Endothelial cell of umbilical vein (primary cell): ENCODE measurements at regions not wholly inside any gene's neighbourhood (a gene's known extent, or its start where the extent isn't known, plus 50 kb on each side); places are given as distances from the start of the nearest gene placed in this dataset.

Experiments used
- BruUV-seq: library from RNA; stranded (reverse); fragments of 400-500 nt; replicated peaks from 2 replicates; lab custom pipeline; 2021; lab: Mats Ljungman, UMichigan
- CTCF ChIA-PET: fragments of 300-600, 350-600 bp; sonication (Branson Sonifier 250); formaldehyde crosslinking; loops from one replicate; lab custom pipeline; 2021; ENCODE audit warnings: antibody characterized with exemption, inconsistent platforms; lab: Charles Lee
- POLR2A ChIA-PET: fragments of 300-600, 350-600 bp; sonication (Branson Sonifier 250); formaldehyde crosslinking; loops from one replicate; lab custom pipeline; 2021; ENCODE audit warnings: antibody characterized with exemption, inconsistent platforms; lab: Charles Lee
- DNase-seq: peaks from one replicate; pipeline ENCODE4 v3.0.0-alpha.2; 2011; ENCODE audit warnings: low read depth, low spot score
- FAIRE-seq: peaks from 2 replicates; lab custom pipeline; 2011; peaks lifted over from hg19 to GRCh38; lab: Jason Lieb, UNC
- H2AFZ ChIP-seq: 2 replicates; pipeline ENCODE4 v1.6.0; 2012; ENCODE audit warnings: low read depth, low read length, control low read depth, inconsistent platforms
- H3K27ac ChIP-seq: 2 replicates; pipeline ENCODE4 v1.5.1; 2011; ENCODE audit warnings: low read depth, mild to moderate bottlenecking, control low read depth, low read length, moderate library complexity; ENCODE audit not compliant: insufficient read depth
- H3K27me3 ChIP-seq, 2 experiments: 2 replicates each; pipeline versions ENCODE4 v1.6.0 to v1.6.1; 2011; ENCODE audit warnings: low read length in 2 of 2, mixed read lengths in 1 of 2; ENCODE audit not compliant: control insufficient read depth in 2 of 2, insufficient read depth in 2 of 2
- H3K36me3 ChIP-seq, 2 experiments: 2 replicates in 1 of 2; 3 replicates in 1 of 2; pipeline ENCODE4 v1.5.1; 2011; ENCODE audit warnings: low read length in 2 of 2, mild to moderate bottlenecking in 1 of 2, moderate library complexity in 1 of 2; ENCODE audit not compliant: control insufficient read depth in 2 of 2, insufficient read depth in 2 of 2; ENCODE audit errors: extremely low read depth in 1 of 2
- H3K4me1 ChIP-seq: 3 replicates; pipeline ENCODE4 v1.5.1; 2011; ENCODE audit warnings: mild to moderate bottlenecking, low read length; ENCODE audit not compliant: control insufficient read depth, insufficient read depth; ENCODE audit errors: extremely low read depth
- H3K4me2 ChIP-seq: 2 replicates; pipeline ENCODE4 v1.6.1; 2011; ENCODE audit warnings: low read length, control low read depth, mixed read lengths; ENCODE audit not compliant: insufficient read depth
- H3K4me3 ChIP-seq, 3 experiments: fragments of 200-600 bp in 1 of 3; sonication (generic), shearing (Covaris generic) in 1 of 3; replicated peaks in 1 of 3; 2 replicates each; pipeline ENCODE4 v1.5.1; 2011 to 2016; ENCODE audit warnings: control low read depth in 3 of 3, low read length in 3 of 3, mild to moderate bottlenecking in 2 of 3, inconsistent platforms in 1 of 3, low read depth in 1 of 3, moderate library complexity in 1 of 3; ENCODE audit not compliant: insufficient read depth in 1 of 3
- H3K79me2 ChIP-seq: 2 replicates; pipeline ENCODE4 v1.6.0; 2012; ENCODE audit warnings: low read length, inconsistent platforms; ENCODE audit not compliant: control insufficient read depth, insufficient read depth
- H3K9ac ChIP-seq: replicated peaks from 2 replicates; pipeline ENCODE3; 2011; ENCODE audit warnings: low read length, control low read depth; ENCODE audit not compliant: insufficient read depth; ENCODE audit errors: extremely low read depth
- H3K9me1 ChIP-seq: replicated peaks from 3 replicates; pipeline ENCODE4 v1.6.0; 2011; ENCODE audit warnings: mild to moderate bottlenecking, low read length; ENCODE audit not compliant: control insufficient read depth, insufficient read depth; ENCODE audit errors: extremely low read depth
- H3K9me3 ChIP-seq: replicated peaks from 2 replicates; pipeline ENCODE4 v1.5.1; 2012; ENCODE audit warnings: low read length, inconsistent platforms; ENCODE audit not compliant: control insufficient read depth, insufficient read depth
- H4K20me1 ChIP-seq: replicated peaks from 2 replicates; pipeline ENCODE3; 2011; ENCODE audit warnings: mild to moderate bottlenecking, low read length; ENCODE audit not compliant: control insufficient read depth, insufficient read depth; ENCODE audit errors: extremely low read depth
- EZH2 ChIP-seq: IDR thresholded peaks from 2 replicates; pipeline ENCODE4 v1.6.1; 2012; ENCODE audit warnings: borderline replicate concordance, low read depth, mild to moderate bottlenecking, moderate library complexity, low read length, inconsistent platforms; ENCODE audit not compliant: severe bottlenecking
- FOS ChIP-seq: IDR thresholded peaks from 2 replicates; pipeline ENCODE4 v1.6.1; 2011; ENCODE audit warnings: mild to moderate bottlenecking, low read length, moderate library complexity, borderline replicate concordance; ENCODE audit not compliant: insufficient read depth
- GATA2 ChIP-seq: IDR thresholded peaks from 2 replicates; pipeline ENCODE4 v1.7.0; 2011; ENCODE audit warnings: low read depth, mild to moderate bottlenecking, moderate library complexity, mixed read lengths, low read length; ENCODE audit not compliant: insufficient read length, insufficient read depth
- JUN ChIP-seq: IDR thresholded peaks from 2 replicates; pipeline ENCODE4 v1.6.1; 2011; ENCODE audit warnings: borderline replicate concordance, low read depth; ENCODE audit not compliant: insufficient read length, insufficient read depth
- MYC ChIP-seq: IDR thresholded peaks from one replicate; pipeline ENCODE4 v1.6.1; 2011; ENCODE audit warnings: mild to moderate bottlenecking, low read depth, low read length
- POLR2A ChIP-seq: IDR thresholded peaks from 2 replicates; pipeline ENCODE4 v1.6.1; 2012; ENCODE audit warnings: low read depth, mild to moderate bottlenecking, control low read depth, low read length
- POLR2AphosphoS5 ChIP-seq: IDR thresholded peaks from 2 replicates; pipeline ENCODE4 v1.6.1; 2012; ENCODE audit warnings: low read depth, mild to moderate bottlenecking, control low read depth, low read length, moderate library complexity; ENCODE audit not compliant: insufficient read depth
- dilution Hi-C: fragments of 300-500 bp; cut with MboI; formaldehyde crosslinking; loops from one replicate; pipeline ENCODE4 v1.15.0; 2019; ENCODE audit warnings: low sequenced_read_pairs; ENCODE audit not compliant: extremely low pct_ligation_motif_present
- intact Hi-C: fragments of 100-400 bp; cut with micrococcal nuclease; formaldehyde crosslinking; loops from one replicate; pipeline ENCODE4 v1.10.0; 2022
- TF ChIP-seq, protein P1 (sequence below): IDR thresholded peaks from 2 replicates; pipeline ENCODE4 v1.6.1; 2011; ENCODE audit not compliant: insufficient read depth, insufficient read length
- TF ChIP-seq, protein P2 (sequence below), 2 donors: IDR thresholded peaks; 1 replicate in 1 of 2; 2 replicates in 1 of 2; pipeline ENCODE4 v1.5.1; 2011; ENCODE audit warnings: low read length in 2 of 2, mild to moderate bottlenecking in 2 of 2, moderate library complexity in 2 of 2, control low read depth in 1 of 2, inconsistent platforms in 1 of 2, low read depth in 1 of 2; ENCODE audit not compliant: insufficient read depth in 1 of 2; ENCODE audit errors: extremely low read depth in 1 of 2

GRCh38 chr1:29584362-29584761 lies 348.0 kb downstream of the PTPRU start:
- Histone ChIP-seq H3K27me3 (no peaks in the 10 kb centered on the region), H3K4me2 (no peak overlapping the region), H3K4me1 (no peaks in the 10 kb centered on the region), H3K27ac (no peak overlapping the region), H3K79me2 (no peaks in the 10 kb centered on the region), H3K4me3 (no peak overlapping the region), H3K36me3 (no peaks in the 10 kb centered on the region), H4K20me1 (no peaks in the 10 kb centered on the region), H3K9me1 (no peaks in the 10 kb centered on the region), H2AFZ (no peak overlapping the region), H3K9me3 (no peaks in the 10 kb centered on the region), H3K9ac (no peak overlapping the region)
- DNase-seq (no peak), FAIRE-seq (no peak)
- no peak for TF ChIP-seq JUN
- no peak for TF ChIP-seq GATA2
- TF ChIP-seq, protein P1, sequence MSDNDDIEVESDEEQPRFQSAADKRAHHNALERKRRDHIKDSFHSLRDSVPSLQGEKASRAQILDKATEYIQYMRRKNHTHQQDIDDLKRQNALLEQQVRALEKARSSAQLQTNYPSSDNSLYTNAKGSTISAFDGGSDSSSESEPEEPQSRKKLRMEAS, result no peak
- no peak for TF ChIP-seq EZH2
- TF ChIP-seq FOS, result no peak
- TF ChIP-seq, protein P2, sequence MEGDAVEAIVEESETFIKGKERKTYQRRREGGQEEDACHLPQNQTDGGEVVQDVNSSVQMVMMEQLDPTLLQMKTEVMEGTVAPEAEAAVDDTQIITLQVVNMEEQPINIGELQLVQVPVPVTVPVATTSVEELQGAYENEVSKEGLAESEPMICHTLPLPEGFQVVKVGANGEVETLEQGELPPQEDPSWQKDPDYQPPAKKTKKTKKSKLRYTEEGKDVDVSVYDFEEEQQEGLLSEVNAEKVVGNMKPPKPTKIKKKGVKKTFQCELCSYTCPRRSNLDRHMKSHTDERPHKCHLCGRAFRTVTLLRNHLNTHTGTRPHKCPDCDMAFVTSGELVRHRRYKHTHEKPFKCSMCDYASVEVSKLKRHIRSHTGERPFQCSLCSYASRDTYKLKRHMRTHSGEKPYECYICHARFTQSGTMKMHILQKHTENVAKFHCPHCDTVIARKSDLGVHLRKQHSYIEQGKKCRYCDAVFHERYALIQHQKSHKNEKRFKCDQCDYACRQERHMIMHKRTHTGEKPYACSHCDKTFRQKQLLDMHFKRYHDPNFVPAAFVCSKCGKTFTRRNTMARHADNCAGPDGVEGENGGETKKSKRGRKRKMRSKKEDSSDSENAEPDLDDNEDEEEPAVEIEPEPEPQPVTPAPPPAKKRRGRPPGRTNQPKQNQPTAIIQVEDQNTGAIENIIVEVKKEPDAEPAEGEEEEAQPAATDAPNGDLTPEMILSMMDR (IDR thresholded peaks at IDR 0.05; ENCODE audit: extremely low read depth in 1 of 2, insufficient read depth in 1 of 2, low read depth in 1 of 2, low read length in 2 of 2), result no peak
- TF ChIP-seq POLR2AphosphoS5, result no peak
- no peak for TF ChIP-seq MYC
- TF ChIP-seq POLR2A, result no peak
- POLR2A ChIA-PET, result no interaction called here
- intact Hi-C loops (no loop called here), dilution Hi-C loops (no loop called here)
- CTCF ChIA-PET, result no interaction called here
- no TSS peak for BruUV-seq
